Islet precursor cell (in vitro differentiated cells): ENCODE measurements at regions not wholly inside any gene's neighbourhood (a gene's known extent, or its start where the extent isn't known, plus 50 kb on each side); places are given as distances from the start of the nearest gene placed in this dataset.
"Not testable (repeated sequence)": the region's sequence is repeated elsewhere in the genome, so short reads cannot be mapped to it uniquely, and the experiment has no call there.

Experiments
- DNase-seq: peaks from one replicate; pipeline ENCODE4 v3.0.0-alpha.2; 2018

DNA sequence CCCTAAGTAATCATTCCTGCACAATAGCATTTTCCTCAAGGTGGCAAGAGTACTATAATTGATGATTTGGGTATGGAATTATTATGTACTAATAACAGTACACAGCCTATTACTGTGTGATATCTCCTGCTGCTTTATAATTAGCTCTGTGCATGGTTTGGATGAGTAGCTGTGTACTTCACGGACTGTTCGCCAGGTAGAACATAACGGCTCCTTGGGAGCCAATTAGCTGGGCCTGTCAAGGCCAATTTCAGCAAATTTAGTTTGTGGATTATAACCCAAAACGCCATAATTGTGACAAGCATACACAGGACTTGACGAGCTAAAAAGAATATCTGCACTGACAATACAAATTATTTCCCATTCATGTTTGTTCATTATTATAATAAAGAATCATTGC lies 1584.2 kb downstream of the SLITRK1 start:
- DNase-seq, result no peak

DNA sequence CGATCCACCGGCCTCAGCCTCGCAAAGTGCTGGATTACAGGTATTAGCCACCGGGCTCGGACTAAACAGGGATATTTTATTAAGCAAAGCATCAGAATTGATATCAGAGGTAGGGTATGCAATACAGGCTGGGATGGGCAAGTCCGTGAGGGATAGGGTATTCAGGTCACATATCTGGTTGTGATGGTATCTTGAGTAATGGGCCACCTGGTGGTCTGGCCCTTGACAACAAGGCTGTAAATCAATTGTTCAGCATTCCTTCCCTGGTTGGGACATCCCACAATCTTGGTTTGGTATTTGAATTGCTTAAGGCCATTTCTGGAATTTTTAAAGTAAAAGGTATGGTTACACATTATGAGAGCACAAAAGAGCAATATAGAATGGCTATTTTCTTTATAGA lies 1588.0 kb downstream of the SLITRK1 start:
- DNase-seq, result peak; percentile 78

GRCh38 chr13:82292334-82292733 lies 1589.9 kb downstream of the SLITRK1 start:
- DNase-seq, result no peak

GRCh38 chr13:82291852-82292251 lies 1590.4 kb downstream of the SLITRK1 start:
- no peak for DNase-seq

- no peak for DNase-seq
Observed at GRCh38 chr13:82275644-82276043, 1606.6 kb downstream of the SLITRK1 start.

DNA sequence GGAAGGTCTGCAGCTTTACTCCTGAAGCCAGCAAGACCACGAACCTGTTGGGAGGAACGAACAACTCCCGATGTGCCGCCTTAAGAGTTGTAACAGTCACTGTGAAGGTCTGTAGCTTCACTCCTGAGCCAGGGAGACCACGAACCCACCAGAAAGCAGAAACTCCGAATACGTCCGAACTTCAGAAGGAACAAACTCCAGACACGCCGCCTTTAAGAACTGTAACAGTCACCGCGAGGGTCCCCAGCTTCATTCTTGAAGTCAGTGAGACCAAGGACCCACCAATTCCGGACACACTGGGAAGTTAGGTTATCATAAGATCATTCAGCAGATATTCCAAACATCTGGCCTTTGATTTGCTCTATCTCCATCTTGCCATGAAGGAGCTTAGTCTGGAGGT lies 1623.0 kb downstream of the SLITRK1 start:
- DNase-seq, result no peak

GRCh38 chr13:82257790-82258507 lies 1624.3 kb downstream of the SLITRK1 start:
- no peak for DNase-seq

- DNase-seq, result no peak
Observed at GRCh38 chr13:82248762-82249161, 1633.5 kb downstream of the SLITRK1 start.

- no peak for DNase-seq
Observed at GRCh38 chr13:82245860-82246259, 1636.4 kb downstream of the SLITRK1 start.

DNA sequence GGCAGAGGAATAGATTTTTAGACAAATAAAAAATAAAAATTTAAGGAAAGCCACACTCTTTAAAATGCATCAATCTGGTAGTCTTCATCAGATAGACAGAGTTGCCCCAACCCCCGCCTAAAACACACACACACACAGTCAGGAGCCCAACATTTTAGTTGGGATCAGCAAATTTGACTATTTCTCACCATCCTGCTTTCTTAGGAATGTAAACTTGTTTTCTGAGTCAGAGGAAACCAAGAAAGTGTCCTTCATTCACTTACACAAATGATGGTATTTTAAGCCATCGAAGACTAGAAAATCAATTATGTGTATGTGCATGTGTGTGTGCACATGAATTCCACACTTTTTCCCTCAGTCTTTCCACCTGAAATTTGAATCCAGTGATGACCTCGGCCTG lies 1657.5 kb downstream of the SLITRK1 start:
- no peak for DNase-seq

DNA sequence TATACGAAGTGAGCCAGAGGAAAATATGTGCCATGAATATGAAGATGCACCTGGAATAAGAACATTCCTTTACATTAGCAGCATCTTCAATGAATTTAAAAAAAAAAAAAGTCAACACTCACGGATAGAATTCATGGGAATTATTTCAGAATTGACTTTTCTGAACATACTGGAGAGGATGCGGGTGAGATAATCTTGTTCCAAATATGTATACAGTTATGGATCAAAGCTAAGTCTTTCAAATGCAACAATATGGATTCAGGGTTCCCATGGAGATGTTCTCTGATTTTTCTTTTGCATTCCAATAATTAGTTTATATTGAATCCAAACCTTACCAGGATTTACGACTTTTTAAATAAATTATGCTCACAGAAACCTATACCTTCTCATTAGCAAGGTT lies 1660.7 kb downstream of the SLITRK1 start:
- no peak for DNase-seq

DNA sequence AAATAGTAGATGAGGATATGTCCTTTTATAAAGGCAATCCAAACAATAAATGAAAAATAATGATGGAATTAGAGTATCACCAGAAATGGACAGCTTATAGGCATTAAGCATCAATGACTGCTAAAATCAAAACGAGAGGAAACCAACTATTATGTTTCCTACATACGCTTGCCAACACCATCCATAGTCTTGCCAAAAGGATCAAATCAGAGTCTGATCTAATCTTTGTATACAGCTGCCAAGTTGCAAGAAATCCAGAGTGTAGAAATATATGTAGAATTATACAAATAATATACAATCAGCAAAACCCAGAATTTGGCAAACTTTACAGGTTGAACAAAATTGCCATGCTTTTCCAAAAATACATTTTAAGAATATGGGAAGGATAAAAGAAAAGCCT lies 1661.6 kb downstream of the SLITRK1 start:
- no peak for DNase-seq

- no peak for DNase-seq
Observed at GRCh38 chr13:82216165-82216564, 1666.1 kb downstream of the SLITRK1 start.

- DNase-seq, result no peak
Observed at GRCh38 chr13:82214341-82214740, 1667.9 kb downstream of the SLITRK1 start.

- no peak for DNase-seq
Observed at GRCh38 chr13:82206241-82206640, 1676.0 kb downstream of the SLITRK1 start.

- DNase-seq, result no peak
Observed at GRCh38 chr13:82202398-82202797, 1679.9 kb downstream of the SLITRK1 start.

DNA sequence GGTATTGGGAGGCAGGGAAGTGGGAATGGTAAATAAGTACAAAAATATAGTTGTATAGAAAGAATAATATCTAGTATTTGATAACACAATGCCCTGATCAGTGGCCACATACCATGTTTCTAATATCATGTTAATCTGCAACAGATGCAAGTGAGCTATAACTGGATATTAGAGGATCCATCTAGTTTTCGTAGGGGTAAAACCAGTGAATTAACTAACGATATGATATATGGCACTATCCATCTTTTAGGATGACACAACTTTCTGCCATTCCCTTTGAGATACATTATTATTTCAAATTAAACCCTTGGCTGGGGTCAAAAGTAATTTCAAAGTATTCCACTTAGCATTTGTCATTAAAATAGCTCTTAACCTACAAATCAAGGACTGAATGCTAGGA lies 1686.2 kb downstream of the SLITRK1 start:
- DNase-seq, result no peak

DNA sequence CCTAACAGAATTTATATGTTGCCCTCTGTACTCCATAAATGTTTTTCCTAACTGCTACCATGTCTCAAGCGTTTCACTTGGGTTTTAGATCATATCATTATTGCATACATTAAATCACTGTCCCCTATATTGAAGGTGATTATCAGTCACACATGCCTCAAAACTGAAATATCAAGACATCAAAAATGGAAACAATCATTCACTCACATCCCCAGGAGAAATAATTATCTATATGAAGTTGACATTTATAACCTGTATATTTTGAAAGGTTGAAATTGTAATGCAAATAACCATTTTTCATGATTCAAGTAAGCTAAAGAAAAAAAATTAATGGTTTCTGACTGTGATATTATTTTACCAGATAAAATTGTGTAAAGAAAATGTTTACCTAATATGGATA lies 1695.0 kb downstream of the SLITRK1 start:
- no peak for DNase-seq

GRCh38 chr13:82176751-82177150 lies 1705.5 kb downstream of the SLITRK1 start:
- DNase-seq, result no peak

DNA sequence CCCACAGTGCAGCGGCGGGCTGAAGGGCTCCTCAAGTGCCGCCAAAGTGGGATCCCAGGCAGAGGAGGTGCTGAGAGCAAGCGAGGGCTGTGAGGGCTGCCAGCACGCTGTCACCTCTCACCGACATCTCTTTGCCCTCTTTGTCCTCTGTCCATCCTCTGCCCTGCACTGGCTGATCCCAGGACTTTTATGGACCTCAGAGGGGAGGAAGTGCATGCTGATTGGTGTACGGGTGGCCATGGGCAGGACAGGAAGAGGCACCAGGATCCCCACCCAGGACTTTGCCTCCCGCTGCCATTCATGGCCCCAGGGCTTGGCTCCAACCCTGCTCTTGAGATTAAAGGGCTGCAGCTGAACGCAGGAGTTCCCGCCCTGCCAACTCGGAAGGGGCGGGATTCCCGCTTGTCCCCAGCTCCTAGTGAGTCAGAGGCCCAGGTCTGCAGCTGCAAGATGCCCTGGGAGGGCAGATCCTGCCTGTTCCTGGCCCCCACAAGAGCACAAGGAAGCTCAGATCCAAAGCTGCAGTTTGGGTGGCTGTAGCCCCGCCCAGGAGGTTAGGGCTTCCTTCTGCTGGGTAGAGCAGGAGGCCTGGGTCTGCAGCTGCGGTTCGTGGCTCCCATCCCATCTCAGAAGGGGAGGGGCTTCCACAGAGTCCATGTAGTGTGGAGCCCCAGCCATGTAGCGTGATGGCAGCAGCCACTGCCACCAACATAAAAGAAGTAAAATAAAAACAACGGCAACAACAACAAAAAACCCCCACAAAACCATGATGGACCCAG lies 1716.7 kb downstream of the SLITRK1 start:
- DNase-seq, result no peak

DNA sequence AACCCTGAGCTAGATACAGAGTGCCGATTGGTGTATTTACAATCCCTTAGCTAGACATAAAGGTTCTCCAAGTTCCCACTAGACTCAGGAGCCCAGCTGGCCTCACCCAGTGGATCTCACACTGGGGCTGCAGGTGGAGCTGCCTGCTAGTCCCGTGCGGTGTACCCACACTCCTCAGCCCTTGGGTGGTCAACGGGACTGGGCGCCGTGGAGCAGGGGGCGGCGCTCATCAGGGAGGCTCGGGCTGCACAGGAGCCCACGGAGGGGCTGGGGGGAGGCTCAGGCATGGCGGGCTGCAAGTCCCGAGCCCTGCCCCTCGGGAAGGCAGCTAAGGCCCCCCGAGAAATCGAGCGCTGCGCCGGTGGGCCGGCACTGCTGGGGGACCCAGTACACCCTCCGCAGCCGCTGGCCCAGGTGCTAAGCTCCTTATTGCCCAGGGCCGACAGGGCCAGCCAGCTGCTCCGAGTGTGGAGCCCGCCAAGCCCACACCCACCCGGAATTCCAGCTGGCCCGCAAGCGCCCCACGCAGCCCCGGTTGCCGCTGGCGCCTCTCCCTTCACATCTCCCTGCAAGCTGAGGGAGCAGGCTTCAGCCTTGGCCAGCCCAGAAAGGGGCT lies 1717.4 kb downstream of the SLITRK1 start:
- not testable (repeated sequence) for DNase-seq

DNA sequence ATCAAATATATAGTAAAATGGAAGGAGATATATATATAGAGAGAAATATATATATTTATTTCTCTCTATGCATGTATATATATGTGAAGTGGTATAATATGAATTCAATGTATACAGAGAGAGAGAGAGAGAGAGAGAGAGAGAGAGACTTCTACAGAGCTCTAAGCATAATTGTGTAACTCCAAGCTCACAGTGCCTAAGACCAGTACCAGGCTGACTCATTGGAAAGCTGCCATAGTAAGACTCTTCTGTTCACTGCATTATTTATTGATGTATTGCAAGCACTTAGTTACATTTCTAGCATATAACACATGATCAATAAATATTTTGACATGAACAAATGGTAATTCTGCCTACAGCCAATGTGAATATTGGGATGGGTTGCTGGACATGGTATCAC lies 1734.7 kb downstream of the SLITRK1 start:
- DNase-seq, result no peak

DNA sequence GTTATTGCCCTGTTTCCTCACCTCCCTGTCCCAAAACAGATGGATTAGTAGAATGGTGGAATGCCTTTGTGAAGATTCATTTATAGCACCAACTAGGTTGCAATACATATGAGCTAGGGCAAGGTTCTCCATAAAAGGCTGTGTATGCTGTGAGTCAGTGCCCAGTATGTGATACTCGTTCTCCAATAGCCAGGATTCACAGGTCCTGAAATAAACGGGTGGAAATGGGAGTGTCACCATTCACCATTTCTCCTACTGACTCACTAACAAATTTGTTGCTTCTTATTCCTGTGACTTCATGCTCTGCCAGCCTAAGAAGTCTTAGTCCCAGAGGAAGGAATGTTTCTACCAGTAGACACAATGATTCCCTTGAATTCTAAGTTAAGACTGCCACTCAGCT lies 1745.4 kb downstream of the SLITRK1 start:
- no peak for DNase-seq

DNA sequence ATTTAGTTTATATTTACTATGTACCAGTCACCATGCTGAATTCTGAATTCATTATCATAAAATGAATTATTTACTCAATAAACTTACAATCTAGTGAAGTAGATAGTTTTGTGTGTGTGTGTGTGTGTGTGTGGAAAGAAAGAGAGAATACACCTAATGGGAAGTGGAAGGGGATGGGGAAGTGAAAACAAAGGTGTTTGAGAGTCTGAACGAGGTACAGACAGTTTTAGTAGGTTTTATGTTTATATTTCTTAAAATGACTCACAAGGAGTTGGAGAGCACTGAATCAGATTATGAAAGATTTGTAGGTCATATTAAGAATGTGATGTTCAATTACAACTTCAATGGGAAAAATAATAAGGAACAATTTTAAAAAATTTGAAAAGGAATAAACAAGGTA lies 1753.0 kb downstream of the SLITRK1 start:
- no peak for DNase-seq
